Neural progenitor cell (in vitro differentiated cells): ENCODE measurements at regions not wholly inside any gene's neighbourhood (a gene's known extent, or its start where the extent isn't known, plus 50 kb on each side); places are given as distances from the start of the nearest gene placed in this dataset.

ENCODE experiments used
- DNase-seq: peaks from one replicate; pipeline ENCODE4 v3.0.0-alpha.2; 2016; ENCODE audit warnings: low spot score
- H2AFZ ChIP-seq: fragments of 200-600 bp; sonication (generic); replicated peaks from 2 replicates; pipeline ENCODE4 v1.6.1; 2016; ENCODE audit warnings: antibody characterized with exemption
- H3F3A ChIP-seq: fragments of 200-600 bp; sonication (generic); 2 replicates; pipeline ENCODE4 v1.6.1; 2016; ENCODE audit warnings: antibody characterized with exemption, low read depth
- H3K27ac ChIP-seq: fragments of 200-600 bp; sonication (generic); 2 replicates; pipeline ENCODE4 v1.5.1; 2016; ENCODE audit warnings: mild to moderate bottlenecking
- H3K27me3 ChIP-seq: fragments of 200-600 bp; sonication (generic); 2 replicates; pipeline ENCODE4 v1.6.1; 2016; ENCODE audit warnings: mild to moderate bottlenecking, moderate library complexity
- H3K36me3 ChIP-seq: fragments of 200-600 bp; sonication (generic); 2 replicates; pipeline ENCODE4 v1.5.1; 2016
- H3K4me1 ChIP-seq: fragments of 200-600 bp; sonication (generic); 2 replicates; pipeline ENCODE4 v1.6.1; 2016; ENCODE audit warnings: mixed run types
- H3K4me2 ChIP-seq: fragments of 200-600 bp; sonication (generic); 2 replicates; pipeline ENCODE4 v1.6.1; 2016
- H3K4me3 ChIP-seq: fragments of 200-600 bp; sonication (generic); 2 replicates; pipeline ENCODE4 v1.5.1; 2016
- H3K79me2 ChIP-seq: fragments of 200-600 bp; sonication (generic); 2 replicates; pipeline ENCODE4 v1.6.1; 2016; ENCODE audit warnings: low read depth
- H3K9ac ChIP-seq: fragments of 200-600 bp; sonication (generic); 2 replicates; pipeline ENCODE4 v1.6.1; 2016
- H3K9me3 ChIP-seq: fragments of 200-600 bp; sonication (generic); 2 replicates; pipeline ENCODE4 v1.5.1; 2016; ENCODE audit warnings: low read depth
- H4K20me1 ChIP-seq: fragments of 200-600 bp; sonication (generic); 2 replicates; pipeline ENCODE4 v1.6.1; 2016; ENCODE audit warnings: low read depth
- H3K27ac Mint-ChIP-seq: 3 replicates; pipeline ENCODE4 v1.8.0; 2021; ENCODE audit warnings: mixed read lengths
- H3K27me3 Mint-ChIP-seq: 2 replicates; pipeline ENCODE4 v1.8.0; 2022; ENCODE audit warnings: low read depth, mild to moderate bottlenecking, inconsistent platforms, moderate library complexity, mixed read lengths; ENCODE audit not compliant: insufficient read depth
- H3K36me3 Mint-ChIP-seq: 3 replicates; pipeline ENCODE4 v1.8.0; 2021; ENCODE audit warnings: mixed read lengths
- H3K4me1 Mint-ChIP-seq: 3 replicates; pipeline ENCODE4 v1.8.0; 2021; ENCODE audit warnings: mixed read lengths
- H3K4me3 Mint-ChIP-seq: 3 replicates; pipeline ENCODE4 v1.8.0; 2021; ENCODE audit warnings: mild to moderate bottlenecking, moderate library complexity, mixed read lengths
- H3K9me3 Mint-ChIP-seq: 3 replicates; pipeline ENCODE4 v1.8.0; 2020; ENCODE audit warnings: mixed read lengths
- CTCF ChIP-seq: fragments of 200-600 bp; sonication (generic); IDR thresholded peaks from 2 replicates; pipeline ENCODE4 v1.5.1; 2017; ENCODE audit warnings: antibody characterized with exemption, mild to moderate bottlenecking
- EZH2 ChIP-seq: fragments of 200-600 bp; sonication (generic); IDR thresholded peaks from 2 replicates; pipeline ENCODE4 v1.6.1; 2017; ENCODE audit warnings: antibody characterized with exemption, mild to moderate bottlenecking, moderate library complexity
- EZH2phosphoT487 ChIP-seq: fragments of 200-600 bp; sonication (generic); IDR thresholded peaks from 2 replicates; pipeline ENCODE4 v1.6.1; 2017; ENCODE audit warnings: antibody characterized with exemption

GRCh38 chr19:31532034-31532433 is 182.8 kb upstream of the TSHZ3 start:
- no peaks in the 10 kb centered on the region for H3K4me1 Mint-ChIP-seq
- Histone ChIP-seq H4K20me1 (no peaks in the 10 kb centered on the region), H3K9me3 (no peaks in the 10 kb centered on the region), H3K4me2 (no peak overlapping the region), H3K4me1 (no peaks in the 10 kb centered on the region), H2AFZ (no peak overlapping the region), H3K4me3 (no peak overlapping the region), H3K9ac (no peak overlapping the region), H3K27ac (no peak overlapping the region), H3F3A (no peaks in the 10 kb centered on the region), H3K27me3 (no peaks in the 10 kb centered on the region), H3K36me3 (no peaks in the 10 kb centered on the region), H3K79me2 (no peaks in the 10 kb centered on the region)
- DNase-seq = no peak
- H3K27ac Mint-ChIP-seq = no peak overlapping the region
- peaks cover 4% of the 10 kb centered on the region for H3K27me3 Mint-ChIP-seq
- no peaks in the 10 kb centered on the region for H3K9me3 Mint-ChIP-seq
- no peak for TF ChIP-seq CTCF
- TF ChIP-seq EZH2phosphoT487 = no peak
- TF ChIP-seq EZH2 = no peak
- H3K4me3 Mint-ChIP-seq = no peak overlapping the region
- H3K36me3 Mint-ChIP-seq = no peaks in the 10 kb centered on the region

- no peaks in the 10 kb centered on the region for H3K9me3 ChIP-seq
- H3K27me3 Mint-ChIP-seq = peaks cover 7% of the 10 kb centered on the region
- no peaks in the 10 kb centered on the region for H3K27me3 ChIP-seq
- H3K4me2 ChIP-seq = no peak overlapping the region
- no peaks in the 10 kb centered on the region for H3K4me1 Mint-ChIP-seq
- H3K36me3 ChIP-seq = no peaks in the 10 kb centered on the region
- no peak overlapping the region for H3K9ac ChIP-seq
- H3K9me3 Mint-ChIP-seq = no peaks in the 10 kb centered on the region
- no peak for DNase-seq
- H3K4me3 ChIP-seq = no peak overlapping the region
- H3K4me1 ChIP-seq = no peaks in the 10 kb centered on the region
- no peak overlapping the region for H3K4me3 Mint-ChIP-seq
- no peaks in the 10 kb centered on the region for H3K79me2 ChIP-seq
- no peak overlapping the region for H2AFZ ChIP-seq
- H3K36me3 Mint-ChIP-seq = no peaks in the 10 kb centered on the region
- H3K27ac Mint-ChIP-seq = no peak overlapping the region
- no peaks in the 10 kb centered on the region for H4K20me1 ChIP-seq
- no peak for TF ChIP-seq EZH2phosphoT487
- TF ChIP-seq EZH2 = no peak
- no peak for TF ChIP-seq CTCF
- no peaks in the 10 kb centered on the region for H3F3A ChIP-seq
- no peak overlapping the region for H3K27ac ChIP-seq
Measured at GRCh38 chr19:31533114-31533513, 183.9 kb upstream of the TSHZ3 start.

- DNase-seq = no peak
- H3K27me3 ChIP-seq = no peaks in the 10 kb centered on the region
- no peaks in the 10 kb centered on the region for H3K36me3 ChIP-seq
- H4K20me1 ChIP-seq = no peaks in the 10 kb centered on the region
- H3K79me2 ChIP-seq = no peaks in the 10 kb centered on the region
- Mint-ChIP-seq H3K36me3 (no peaks in the 10 kb centered on the region), H3K9me3 (no peaks in the 10 kb centered on the region), H3K27ac (no peak overlapping the region), H3K4me1 (no peaks in the 10 kb centered on the region), H3K4me3 (no peak overlapping the region), H3K27me3 (peaks cover 7% of the 10 kb centered on the region)
- TF ChIP-seq EZH2 (no peak), EZH2phosphoT487 (no peak), CTCF (no peak)
- H3K27ac ChIP-seq = no peak overlapping the region
- no peak overlapping the region for H3K4me2 ChIP-seq
- no peak overlapping the region for H3K9ac ChIP-seq
- H3K9me3 ChIP-seq = no peaks in the 10 kb centered on the region
- no peaks in the 10 kb centered on the region for H3F3A ChIP-seq
- no peaks in the 10 kb centered on the region for H3K4me1 ChIP-seq
- H3K4me3 ChIP-seq = no peak overlapping the region
- H2AFZ ChIP-seq = no peak overlapping the region
Measured at GRCh38 chr19:31534231-31534630, 185.0 kb upstream of the TSHZ3 start.
